A673 (cell line): ENCODE measurements at regions not wholly inside any gene's neighbourhood (a gene's known extent, or its start where the extent isn't known, plus 50 kb on each side); places are given as distances from the start of the nearest gene placed in this dataset.

Experiments
- BruUV-seq: library from RNA; stranded (reverse); fragments of 400-500 nt; replicated peaks from 2 replicates; lab custom pipeline; 2021; lab: Mats Ljungman, UMichigan
- CTCF ChIA-PET: fragments of 300-600 bp; sonication (Branson Sonifier 250); formaldehyde crosslinking; loops from one replicate; lab custom pipeline; 2022; ENCODE audit warnings: antibody characterized with exemption; lab: Charles Lee
- POLR2A ChIA-PET: fragments of 300-600 bp; sonication (Branson Sonifier 250); formaldehyde crosslinking; loops from one replicate; lab custom pipeline; 2022; ENCODE audit warnings: antibody characterized with exemption; ENCODE audit not compliant: low non-redundant PET; lab: Charles Lee
- DNase-seq: peaks from one replicate; pipeline ENCODE4 v3.0.0-alpha.2; 2015; ENCODE audit warnings: low spot score
- H3K27ac ChIP-seq: fragments of 200-600 bp; sonication (generic); 2 replicates; pipeline ENCODE4 v1.5.1; 2016; ENCODE audit warnings: mixed run types, low read depth, mild to moderate bottlenecking, mixed read lengths, antibody characterized with exemption, low read length; ENCODE audit not compliant: poor library complexity, severe bottlenecking
- H3K27me3 ChIP-seq: fragments of 200-600 bp; sonication (generic); replicated peaks from 2 replicates; pipeline ENCODE4 v1.6.1; 2017; ENCODE audit warnings: mixed run types, low read depth, mild to moderate bottlenecking, mixed read lengths, antibody characterized with exemption, low read length; ENCODE audit not compliant: insufficient read depth, poor library complexity
- H3K36me3 ChIP-seq: fragments of 200-600 bp; sonication (generic); 2 replicates; pipeline ENCODE4 v1.6.1; 2016; ENCODE audit warnings: mixed run types, mild to moderate bottlenecking, mixed read lengths, antibody characterized with exemption, low read length; ENCODE audit not compliant: insufficient read depth, poor library complexity, severe bottlenecking
- H3K4me1 ChIP-seq: fragments of 200-600 bp; sonication (generic); 2 replicates; pipeline ENCODE4 v1.6.1; 2017; ENCODE audit warnings: mixed run types, mild to moderate bottlenecking, mixed read lengths, antibody characterized with exemption, low read length; ENCODE audit not compliant: insufficient read depth, poor library complexity, severe bottlenecking
- H3K4me3 ChIP-seq: fragments of 200-600 bp; sonication (generic); 2 replicates; pipeline ENCODE4 v1.5.1; 2016; ENCODE audit warnings: low read depth, mixed run types, mild to moderate bottlenecking, mixed read lengths, low read length; ENCODE audit not compliant: poor library complexity, severe bottlenecking
- H3K9me3 ChIP-seq: fragments of 200-600 bp; sonication (generic); 2 replicates; pipeline ENCODE4 v1.6.1; 2016; ENCODE audit warnings: mixed run types, low read depth, mild to moderate bottlenecking, mixed read lengths, antibody characterized with exemption, low read length; ENCODE audit not compliant: poor library complexity, severe bottlenecking
- CTCF ChIP-seq: fragments of 300-800, 200-600 bp; sonication (generic); conservative IDR thresholded peaks from 2 replicates; pipeline ENCODE4 v1.5.1; 2017; ENCODE audit warnings: low read depth, mild to moderate bottlenecking, antibody characterized with exemption, low read length, moderate library complexity, mixed read lengths
- EZH2 ChIP-seq: fragments of 200-600 bp; sonication (generic); IDR thresholded peaks from 2 replicates; pipeline ENCODE4 v1.6.1; 2017; ENCODE audit warnings: borderline replicate concordance, low read depth, mild to moderate bottlenecking, mixed read lengths, antibody characterized with exemption, low read length; ENCODE audit not compliant: poor library complexity, severe bottlenecking
- intact Hi-C: fragments of 100-400 bp; cut with micrococcal nuclease; formaldehyde crosslinking; loops from one replicate; pipeline ENCODE4 v1.10.0; 2022; ENCODE audit not compliant: unreplicated experiment

GRCh38 chr14:95452893-95453712, 63.3 kb downstream of the SYNE3 start:
- Histone ChIP-seq H3K9me3 (no peaks in the 10 kb centered on the region), H3K27me3 (no peaks in the 10 kb centered on the region), H3K36me3 (no peaks in the 10 kb centered on the region), H3K4me1 (no peaks in the 10 kb centered on the region), H3K4me3 (no peak overlapping the region), H3K27ac (no peak overlapping the region)
- no peak for DNase-seq
- BruUV-seq, result no TSS peak
- ChIA-PET CTCF (interaction anchor here (1.0 to 2.0 kb wide), 3 partner anchors 11 to 74 kb away, joined by 3 to 9 read pairs (median 5); no protein-coding TSS in a partner anchor), POLR2A (no interaction called here)
- intact Hi-C loops, result no loop called here
- no peak for TF ChIP-seq CTCF
- no peak for TF ChIP-seq EZH2

GRCh38 chr14:95452176-95452892, 64.1 kb downstream of the SYNE3 start:
- DNase-seq, result peak; percentile 43
- H3K27ac ChIP-seq, result no peak overlapping the region
- H3K4me1 ChIP-seq, result no peaks in the 10 kb centered on the region
- intact Hi-C loops, result no loop called here
- H3K27me3 ChIP-seq, result no peaks in the 10 kb centered on the region
- H3K4me3 ChIP-seq, result no peak overlapping the region
- no TSS peak for BruUV-seq
- H3K9me3 ChIP-seq, result no peaks in the 10 kb centered on the region
- ChIA-PET CTCF (interaction anchor here (0.5 to 2.0 kb wide), 6 partner anchors 10 to 328 kb away, joined by 3 to 9 read pairs (median 3); no protein-coding TSS in a partner anchor), POLR2A (no interaction called here)
- no peaks in the 10 kb centered on the region for H3K36me3 ChIP-seq
- TF ChIP-seq EZH2, result no peak
- peak; percentile 65 for TF ChIP-seq CTCF

- H3K27ac ChIP-seq, result no peak overlapping the region
Measured at GRCh38 chr14:95449131-95449530, 67.3 kb downstream of the SYNE3 start.

More at GRCh38 chr14:95449131-95449530, 67.3 kb downstream of the SYNE3 start:
- H3K36me3 ChIP-seq, result no peaks in the 10 kb centered on the region
- no peaks in the 10 kb centered on the region for H3K4me1 ChIP-seq
- intact Hi-C loops, result no loop called here
- H3K27me3 ChIP-seq, result no peaks in the 10 kb centered on the region
- no peak for TF ChIP-seq CTCF
- no peak for TF ChIP-seq EZH2
- BruUV-seq, result no TSS peak
- ChIA-PET POLR2A (no interaction called here), CTCF (no interaction called here)
- H3K9me3 ChIP-seq, result no peaks in the 10 kb centered on the region
- H3K4me3 ChIP-seq, result no peak overlapping the region
- DNase-seq, result no peak
